ENCODE measurements at regions not wholly inside any gene's neighbourhood (a gene's known extent, or its start where the extent isn't known, plus 50 kb on each side); places are given as distances from the start of the nearest gene placed in this dataset.

GRCh38 chr3:106533093-106533787, 664.4 kb upstream of the CBLB start:
- TF ChIP-seq CTCF (IDR thresholded peaks at IDR 0.05; ENCODE audit: insufficient read depth, low read length, missing control alignments): no peak
- DNase-seq (ENCODE audit: low read depth, low spot score): no peak
- POLR2A ChIA-PET: no interaction called here
- no peak overlapping the region for H3K4me3 ChIP-seq (ENCODE audit: low read depth, low read length)
- CTCF ChIA-PET: no interaction called here

GRCh38 chr3:106533788-106534160, 665.0 kb upstream of the CBLB start:
- no peak for DNase-seq (ENCODE audit: low read depth, low spot score)
- CTCF ChIA-PET: no interaction called here
- no peak overlapping the region for H3K4me3 ChIP-seq (ENCODE audit: low read depth, low read length)
- POLR2A ChIA-PET: no interaction called here
- no peak for TF ChIP-seq CTCF (IDR thresholded peaks at IDR 0.05; ENCODE audit: insufficient read depth, low read length, missing control alignments)

GRCh38 chr3:106534206-106534605, 665.4 kb upstream of the CBLB start:
- ChIA-PET CTCF (no interaction called here), POLR2A (no interaction called here)
- no peak for DNase-seq (ENCODE audit: low read depth, low spot score)
- TF ChIP-seq CTCF (IDR thresholded peaks at IDR 0.05; ENCODE audit: insufficient read depth, low read length, missing control alignments): no peak
- no peak overlapping the region for H3K4me3 ChIP-seq (ENCODE audit: low read depth, low read length)

GRCh38 chr3:106540743-106541142, 671.9 kb upstream of the CBLB start:
- ChIA-PET CTCF (no interaction called here), POLR2A (no interaction called here)
- no peak for DNase-seq (ENCODE audit: low read depth, low spot score)
- no peak overlapping the region for H3K4me3 ChIP-seq (ENCODE audit: low read depth, low read length)
- no peak for TF ChIP-seq CTCF (IDR thresholded peaks at IDR 0.05; ENCODE audit: insufficient read depth, low read length, missing control alignments)

GRCh38 chr3:106542101-106542769, 673.4 kb upstream of the CBLB start:
- ChIA-PET POLR2A (no interaction called here), CTCF (no interaction called here)
- DNase-seq (ENCODE audit: low read depth, low spot score): no peak
- TF ChIP-seq CTCF (IDR thresholded peaks at IDR 0.05; ENCODE audit: insufficient read depth, low read length, missing control alignments): no peak
- H3K4me3 ChIP-seq (ENCODE audit: low read depth, low read length): no peak overlapping the region

- TF ChIP-seq CTCF (IDR thresholded peaks at IDR 0.05; ENCODE audit: insufficient read depth, low read length, missing control alignments): no peak
- CTCF ChIA-PET: no interaction called here
- no peak overlapping the region for H3K4me3 ChIP-seq (ENCODE audit: low read depth, low read length)
- DNase-seq (ENCODE audit: low read depth, low spot score): no peak
- POLR2A ChIA-PET: no interaction called here
Observed at GRCh38 chr3:106552351-106553043, 683.7 kb upstream of the CBLB start.

All from AG04449 (cell line).